ENCODE measurements at regions not wholly inside any gene's neighbourhood (a gene's known extent, or its start where the extent isn't known, plus 50 kb on each side); places are given as distances from the start of the nearest gene placed in this dataset.

DNA sequence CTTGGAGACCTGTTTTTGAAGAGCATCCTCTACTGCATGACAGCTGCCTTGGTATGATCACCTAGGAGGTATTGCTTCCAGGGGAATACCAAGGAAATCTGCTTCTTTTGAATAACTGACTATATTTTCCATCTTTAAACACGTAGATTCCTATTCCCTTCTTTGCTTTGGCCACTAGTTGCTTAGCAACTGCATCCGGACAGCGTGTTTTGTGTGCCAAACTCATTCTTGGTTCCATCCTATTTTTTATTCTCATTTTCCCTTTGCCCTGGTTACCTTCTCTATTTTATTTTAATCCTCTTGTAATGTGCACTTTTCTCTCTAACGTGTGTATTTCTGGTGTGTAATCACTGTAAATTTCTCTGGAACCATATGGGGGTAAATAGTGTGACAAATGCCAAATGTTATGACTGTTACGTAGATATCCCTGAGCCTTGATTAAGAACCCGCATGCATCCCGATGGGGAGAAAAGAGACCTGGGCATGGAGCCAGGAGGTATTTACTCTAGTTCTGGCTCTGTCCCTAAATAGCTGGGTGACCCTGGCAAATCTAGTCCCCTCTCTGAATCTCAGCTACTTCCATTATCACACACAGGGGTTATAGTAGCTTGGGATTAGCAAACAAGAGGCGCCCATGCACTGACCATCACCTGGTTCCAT lies 241.7 kb downstream of the MIAT start:
- TF ChIP-seq, protein P1, sequence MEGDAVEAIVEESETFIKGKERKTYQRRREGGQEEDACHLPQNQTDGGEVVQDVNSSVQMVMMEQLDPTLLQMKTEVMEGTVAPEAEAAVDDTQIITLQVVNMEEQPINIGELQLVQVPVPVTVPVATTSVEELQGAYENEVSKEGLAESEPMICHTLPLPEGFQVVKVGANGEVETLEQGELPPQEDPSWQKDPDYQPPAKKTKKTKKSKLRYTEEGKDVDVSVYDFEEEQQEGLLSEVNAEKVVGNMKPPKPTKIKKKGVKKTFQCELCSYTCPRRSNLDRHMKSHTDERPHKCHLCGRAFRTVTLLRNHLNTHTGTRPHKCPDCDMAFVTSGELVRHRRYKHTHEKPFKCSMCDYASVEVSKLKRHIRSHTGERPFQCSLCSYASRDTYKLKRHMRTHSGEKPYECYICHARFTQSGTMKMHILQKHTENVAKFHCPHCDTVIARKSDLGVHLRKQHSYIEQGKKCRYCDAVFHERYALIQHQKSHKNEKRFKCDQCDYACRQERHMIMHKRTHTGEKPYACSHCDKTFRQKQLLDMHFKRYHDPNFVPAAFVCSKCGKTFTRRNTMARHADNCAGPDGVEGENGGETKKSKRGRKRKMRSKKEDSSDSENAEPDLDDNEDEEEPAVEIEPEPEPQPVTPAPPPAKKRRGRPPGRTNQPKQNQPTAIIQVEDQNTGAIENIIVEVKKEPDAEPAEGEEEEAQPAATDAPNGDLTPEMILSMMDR (IDR thresholded peaks at IDR 0.05; ENCODE audit: insufficient read depth, low read length, poor library complexity, severe bottlenecking) = no peak
- Histone ChIP-seq H3K36me3 (ENCODE audit: control insufficient read depth, insufficient read depth, low read length) (no peaks in the 10 kb centered on the region), H3K4me3 (ENCODE audit: low read depth, low read length) (no peak overlapping the region), H3K27me3 (ENCODE audit: control insufficient read depth, insufficient read depth, low read length) (peaks cover 10% of the 10 kb centered on the region)
- DNase-seq (ENCODE audit: low read depth) = no peak

DNA sequence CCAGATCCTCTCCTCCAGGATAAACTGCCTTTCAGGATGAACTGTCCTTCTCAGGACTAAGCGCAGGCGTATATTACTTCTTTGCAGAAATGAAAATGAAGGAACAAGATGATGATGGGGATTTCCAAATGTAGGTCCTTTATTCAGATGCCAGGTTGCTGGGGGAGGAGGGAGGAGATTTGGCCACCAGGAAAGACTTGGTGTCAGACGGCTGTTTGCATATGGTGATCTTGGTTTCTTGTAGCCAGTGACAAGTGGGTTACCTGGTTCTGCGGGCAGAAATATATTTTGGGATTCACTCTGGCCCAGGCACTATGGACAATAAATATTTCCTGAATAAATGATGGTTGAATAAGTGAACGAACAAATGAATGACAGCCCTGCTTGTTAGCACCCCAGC lies 243.4 kb downstream of the MIAT start:
- Histone ChIP-seq H3K4me3 (ENCODE audit: low read depth, low read length) (no peak overlapping the region), H3K36me3 (ENCODE audit: control insufficient read depth, insufficient read depth, low read length) (no peaks in the 10 kb centered on the region), H3K27me3 (ENCODE audit: control insufficient read depth, insufficient read depth, low read length) (peaks cover 12% of the 10 kb centered on the region)
- TF ChIP-seq, protein P1 (IDR thresholded peaks at IDR 0.05; ENCODE audit: insufficient read depth, low read length, poor library complexity, severe bottlenecking) = no peak
- no peak for DNase-seq (ENCODE audit: low read depth)

DNA sequence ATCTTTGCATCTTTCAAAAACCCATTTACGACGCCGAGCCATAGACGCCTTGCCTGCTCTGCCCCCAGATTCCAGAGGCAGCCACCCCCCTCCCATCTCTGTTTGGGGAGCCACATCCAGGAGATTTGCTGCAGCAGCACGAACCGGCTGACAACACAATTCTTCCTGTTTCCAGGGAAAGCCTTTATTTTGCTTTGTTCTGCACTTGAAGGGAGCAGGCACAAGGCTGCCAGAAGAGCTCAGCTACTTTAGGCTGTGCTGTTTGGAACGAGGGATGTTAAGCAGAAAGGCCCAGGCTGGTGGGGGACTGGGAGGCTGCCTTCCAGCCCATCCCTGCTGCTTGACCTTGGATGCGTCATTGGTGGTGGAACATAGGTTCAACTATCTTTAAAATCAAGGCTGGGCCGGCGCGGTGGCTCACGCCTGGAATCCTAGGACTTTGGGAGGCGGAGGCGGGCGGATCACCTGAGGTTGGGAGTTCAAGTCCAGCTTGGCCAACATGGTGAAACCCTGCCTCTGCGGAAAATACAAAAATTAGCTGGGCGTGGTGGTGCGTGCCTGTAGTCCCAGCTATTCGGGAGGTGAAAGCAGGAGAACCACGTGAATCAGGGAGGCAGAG lies 243.9 kb downstream of the MIAT start:
- Histone ChIP-seq H3K4me3 (ENCODE audit: low read depth, low read length) (no peak overlapping the region), H3K27me3 (ENCODE audit: control insufficient read depth, insufficient read depth, low read length) (peaks cover 13% of the 10 kb centered on the region), H3K36me3 (ENCODE audit: control insufficient read depth, insufficient read depth, low read length) (no peaks in the 10 kb centered on the region)
- DNase-seq (ENCODE audit: low read depth) = no peak
- TF ChIP-seq, protein P1 (IDR thresholded peaks at IDR 0.05; ENCODE audit: insufficient read depth, low read length, poor library complexity, severe bottlenecking) = no peak

DNA sequence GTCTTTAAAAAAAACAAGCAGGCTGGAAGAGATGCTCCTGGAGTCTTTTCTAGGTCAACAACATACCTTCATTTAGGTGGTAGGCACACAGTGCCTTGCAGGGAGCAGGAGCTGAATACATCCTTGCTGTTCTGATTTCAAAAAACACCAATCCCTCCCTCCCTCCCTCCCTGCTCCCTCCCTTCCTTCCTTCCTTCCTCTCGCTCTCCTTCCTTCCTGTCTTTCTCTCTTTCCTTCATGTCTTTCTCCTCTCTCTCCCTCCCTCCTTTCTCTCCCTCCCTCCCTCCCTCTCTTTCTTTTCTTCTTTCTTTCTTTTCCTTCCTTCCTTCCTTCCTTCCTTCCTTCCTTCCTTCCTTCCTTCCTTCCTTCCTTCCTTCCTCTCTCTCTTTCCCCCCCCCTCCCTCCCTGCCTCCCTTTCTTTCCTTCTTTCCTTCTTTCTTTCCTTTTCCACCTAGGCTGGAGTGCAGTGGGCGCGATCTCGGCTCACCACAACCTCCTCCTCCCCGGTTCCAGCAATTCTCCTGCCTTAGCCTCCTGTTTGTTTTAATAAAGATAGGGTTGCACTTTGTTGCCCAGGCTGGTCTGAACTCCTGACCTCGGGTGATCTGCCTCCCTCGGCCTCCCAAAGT lies 245.1 kb downstream of the MIAT start:
- Histone ChIP-seq H3K4me3 (ENCODE audit: low read depth, low read length) (no peak overlapping the region), H3K36me3 (ENCODE audit: control insufficient read depth, insufficient read depth, low read length) (no peaks in the 10 kb centered on the region), H3K27me3 (ENCODE audit: control insufficient read depth, insufficient read depth, low read length) (peaks cover 15% of the 10 kb centered on the region)
- TF ChIP-seq, protein P1 (IDR thresholded peaks at IDR 0.05; ENCODE audit: insufficient read depth, low read length, poor library complexity, severe bottlenecking) = no peak
- DNase-seq (ENCODE audit: low read depth) = no peak

DNA sequence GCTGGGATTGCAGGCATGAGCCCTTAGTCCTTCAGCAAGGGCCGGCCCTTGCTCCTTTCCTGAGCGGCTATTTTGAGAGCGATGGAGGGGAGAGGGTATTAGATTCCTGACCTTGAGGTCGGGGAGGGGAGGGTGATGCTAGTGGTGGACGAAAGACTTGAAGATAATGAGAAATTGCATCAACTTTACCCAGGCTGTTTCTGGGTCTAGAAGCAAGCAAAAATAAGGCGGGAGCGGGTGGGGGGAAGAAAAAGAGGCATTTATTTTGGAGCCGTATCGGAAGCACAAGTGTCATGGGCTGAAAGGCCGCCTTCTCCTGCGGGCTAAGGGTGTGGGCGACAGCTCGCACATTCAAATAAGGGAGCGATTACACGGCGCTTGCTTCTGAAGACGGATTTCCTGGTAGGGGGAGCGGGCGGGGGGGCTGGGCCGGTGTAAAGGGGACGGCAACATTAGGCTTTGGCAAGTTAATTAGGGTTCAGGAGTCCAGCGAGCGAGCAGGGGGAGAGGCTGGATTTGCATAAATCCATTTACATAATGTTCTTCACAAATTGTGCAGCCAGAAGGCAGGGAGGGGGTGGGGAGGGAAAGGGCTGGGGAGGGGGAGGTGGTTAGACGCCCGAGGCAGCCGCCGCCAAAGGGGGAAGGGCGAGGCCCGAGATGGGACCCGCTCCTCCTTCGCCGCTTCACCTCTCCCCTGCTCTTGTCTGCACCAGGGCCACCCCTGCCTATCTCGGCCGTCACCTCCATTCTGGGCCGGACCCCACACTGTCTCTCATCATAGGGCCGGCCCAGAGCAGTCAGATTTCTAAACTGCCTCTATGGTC lies 245.9 kb downstream of the MIAT start:
- TF ChIP-seq, protein P1 (IDR thresholded peaks at IDR 0.05; ENCODE audit: insufficient read depth, low read length, poor library complexity, severe bottlenecking) = no peak
- no peak for DNase-seq (ENCODE audit: low read depth)
- H3K4me3 ChIP-seq (ENCODE audit: low read depth, low read length) = no peak overlapping the region
- no peaks in the 10 kb centered on the region for H3K36me3 ChIP-seq (ENCODE audit: control insufficient read depth, insufficient read depth, low read length)
- H3K27me3 ChIP-seq (ENCODE audit: control insufficient read depth, insufficient read depth, low read length) = peaks cover 15% of the 10 kb centered on the region

Data from kidney epithelial cell (primary cell).